ENCODE measurements at regions not wholly inside any gene's neighbourhood (a gene's known extent, or its start where the extent isn't known, plus 50 kb on each side); places are given as distances from the start of the nearest gene placed in this dataset.

Small RNA genes lying in the stretch of these regions (small RNA-seq; reads per million reads assigned to genes)
- gene AC024067.1 (0 reads per million in 3 experiments), gene RF00156 (0 to 0.03 (median 0) reads per million in 3 experiments), gene RNU6-1314P (0 reads per million in 3 experiments)
